Muscle of leg (tissue), 3 donors: ENCODE measurements at regions not wholly inside any gene's neighbourhood (a gene's known extent, or its start where the extent isn't known, plus 50 kb on each side); places are given as distances from the start of the nearest gene placed in this dataset.

Source experiments
- DNase-seq: peaks from one replicate; pipeline ENCODE4 v3.0.0; 2013
- H3K27ac ChIP-seq: one replicate; pipeline ENCODE4 v1.5.1; 2013; ENCODE audit warnings: mild to moderate bottlenecking, low read length, control low read depth
- H3K27me3 ChIP-seq: one replicate; pipeline ENCODE4 v1.6.1; 2013; ENCODE audit warnings: low read length; ENCODE audit not compliant: control insufficient read depth, insufficient read depth
- H3K36me3 ChIP-seq: one replicate; pipeline ENCODE4 v1.6.1; 2013; ENCODE audit warnings: low read length; ENCODE audit not compliant: control insufficient read depth, insufficient read depth
- H3K4me1 ChIP-seq: one replicate; pipeline ENCODE4 v1.6.1; 2013; ENCODE audit warnings: low read length; ENCODE audit not compliant: control insufficient read depth, insufficient read depth
- H3K4me3 ChIP-seq: one replicate; pipeline ENCODE4 v1.5.1; 2013; ENCODE audit warnings: low read length, control low read depth
- H3K9me3 ChIP-seq: replicated peaks from 2 replicates; pipeline ENCODE4 v1.6.1; 2013; ENCODE audit warnings: low read depth, low read length; ENCODE audit not compliant: control insufficient read depth
- WGBS: methylation state at CpG from one replicate; pipeline ENCODE4 v1.1.5; 2013; ENCODE audit warnings: missing lambda C conversion rate; ENCODE audit not compliant: insufficient coverage; 5-methylcytosine and 5-hydroxymethylcytosine counted together

GRCh38 chr10:130928306-130928705 is 383.2 kb downstream of the TCERG1L start:
- H3K9me3 ChIP-seq: no peaks in the 10 kb centered on the region
- H3K4me3 ChIP-seq: no peak overlapping the region
- no peak for DNase-seq
- 60% methylated on average over 1 of the region's 3 CpGs for WGBS
- H3K27me3 ChIP-seq: no peaks in the 10 kb centered on the region
- H3K27ac ChIP-seq: no peak overlapping the region
- H3K4me1 ChIP-seq: no peaks in the 10 kb centered on the region
- no peaks in the 10 kb centered on the region for H3K36me3 ChIP-seq

- Histone ChIP-seq H3K36me3 (no peaks in the 10 kb centered on the region), H3K27me3 (no peaks in the 10 kb centered on the region), H3K9me3 (no peaks in the 10 kb centered on the region), H3K27ac (no peak overlapping the region), H3K4me3 (no peak overlapping the region), H3K4me1 (no peaks in the 10 kb centered on the region)
- DNase-seq: no peak
- 68% methylated on average over 13 of the region's 17 CpGs for WGBS
Observed at GRCh38 chr10:130929422-130930325, 381.8 kb downstream of the TCERG1L start.

GRCh38 chr10:130930821-130931220 is 380.7 kb downstream of the TCERG1L start:
- Histone ChIP-seq H3K4me1 (no peaks in the 10 kb centered on the region), H3K4me3 (no peak overlapping the region), H3K27me3 (no peaks in the 10 kb centered on the region), H3K36me3 (no peaks in the 10 kb centered on the region), H3K27ac (no peak overlapping the region), H3K9me3 (no peaks in the 10 kb centered on the region)
- 81% methylated on average over 2 of the region's 5 CpGs for WGBS
- DNase-seq: no peak

- WGBS: 66% methylated on average over 7 of the region's 7 CpGs
- DNase-seq: no peak
- Histone ChIP-seq H3K4me3 (no peak overlapping the region), H3K27ac (no peak overlapping the region), H3K9me3 (no peaks in the 10 kb centered on the region), H3K36me3 (no peaks in the 10 kb centered on the region), H3K4me1 (no peaks in the 10 kb centered on the region), H3K27me3 (no peaks in the 10 kb centered on the region)
Observed at GRCh38 chr10:130931256-130931655, 380.3 kb downstream of the TCERG1L start.

GRCh38 chr10:130932326-130933007 is 379.1 kb downstream of the TCERG1L start:
- Histone ChIP-seq H3K4me3 (no peak overlapping the region), H3K27me3 (no peaks in the 10 kb centered on the region), H3K36me3 (no peaks in the 10 kb centered on the region), H3K27ac (no peak overlapping the region), H3K9me3 (no peaks in the 10 kb centered on the region), H3K4me1 (no peaks in the 10 kb centered on the region)
- WGBS: 63% methylated on average over 13 of the region's 15 CpGs
- no peak for DNase-seq

GRCh38 chr10:130933008-130933390 is 378.5 kb downstream of the TCERG1L start:
- DNase-seq: no peak
- no peaks in the 10 kb centered on the region for H3K9me3 ChIP-seq
- H3K36me3 ChIP-seq: no peaks in the 10 kb centered on the region
- no peaks in the 10 kb centered on the region for H3K4me1 ChIP-seq
- no peak overlapping the region for H3K4me3 ChIP-seq
- no peaks in the 10 kb centered on the region for H3K27me3 ChIP-seq
- 87% methylated on average over 5 of the region's 5 CpGs for WGBS
- H3K27ac ChIP-seq: no peak overlapping the region

- no peaks in the 10 kb centered on the region for H3K9me3 ChIP-seq
- DNase-seq: no peak
- H3K4me1 ChIP-seq: no peaks in the 10 kb centered on the region
- WGBS: 65% methylated on average over 7 of the region's 13 CpGs
- peaks cover 4% of the 10 kb centered on the region for H3K27me3 ChIP-seq
- no peak overlapping the region for H3K27ac ChIP-seq
- no peaks in the 10 kb centered on the region for H3K36me3 ChIP-seq
- no peak overlapping the region for H3K4me3 ChIP-seq
Observed at GRCh38 chr10:130934293-130935127, 377.0 kb downstream of the TCERG1L start.

GRCh38 chr10:130935128-130935439 is 376.4 kb downstream of the TCERG1L start:
- H3K4me1 ChIP-seq: no peaks in the 10 kb centered on the region
- 48% methylated on average over 3 of the region's 5 CpGs for WGBS
- no peaks in the 10 kb centered on the region for H3K36me3 ChIP-seq
- H3K9me3 ChIP-seq: no peaks in the 10 kb centered on the region
- H3K27me3 ChIP-seq: peaks cover 4% of the 10 kb centered on the region
- DNase-seq: no peak
- no peak overlapping the region for H3K27ac ChIP-seq
- no peak overlapping the region for H3K4me3 ChIP-seq

- H3K27me3 ChIP-seq: peaks cover 4% of the 10 kb centered on the region
- no peaks in the 10 kb centered on the region for H3K9me3 ChIP-seq
- H3K27ac ChIP-seq: no peak overlapping the region
- DNase-seq: no peak
- no peaks in the 10 kb centered on the region for H3K36me3 ChIP-seq
- H3K4me3 ChIP-seq: no peak overlapping the region
- 78% methylated on average over 8 of the region's 9 CpGs for WGBS
- no peaks in the 10 kb centered on the region for H3K4me1 ChIP-seq
Observed at GRCh38 chr10:130935897-130936550, 375.5 kb downstream of the TCERG1L start.
